EL (cell line): ENCODE measurements at regions not wholly inside any gene's neighbourhood (a gene's known extent, or its start where the extent isn't known, plus 50 kb on each side); places are given as distances from the start of the nearest gene placed in this dataset.
"Not testable (repeated sequence)": the region's sequence is repeated elsewhere in the genome, so short reads cannot be mapped to it uniquely, and the experiment has no call there.

Experiments used
- DNase-seq: peaks from one replicate; pipeline ENCODE4 v3.0.0-alpha.2; 2016

- no peak for DNase-seq
Observed at GRCh38 chrY:7308816-7309215, 397.3 kb upstream of the AMELY start.

GRCh38 chrY:7302306-7302705 lies 390.8 kb upstream of the AMELY start:
- no peak for DNase-seq

- no peak for DNase-seq
Observed at GRCh38 chrY:7299960-7300359, 388.4 kb upstream of the AMELY start.

- no peak for DNase-seq
Observed at GRCh38 chrY:7292113-7292512, 380.6 kb upstream of the AMELY start.

GRCh38 chrY:7289889-7290833 lies 378.6 kb upstream of the AMELY start:
- no peak for DNase-seq

GRCh38 chrY:7288611-7289010 lies 377.1 kb upstream of the AMELY start:
- DNase-seq: no peak

- not testable (repeated sequence) for DNase-seq
Observed at GRCh38 chrY:7287963-7288362, 376.4 kb upstream of the AMELY start.

- DNase-seq: no peak
Observed at GRCh38 chrY:7285388-7285787, 373.8 kb upstream of the AMELY start.

- no peak for DNase-seq
Observed at GRCh38 chrY:7283001-7283400, 371.4 kb upstream of the AMELY start.

GRCh38 chrY:7280151-7280740 lies 368.7 kb upstream of the AMELY start:
- not testable (repeated sequence) for DNase-seq

- DNase-seq: peak; percentile 18
Observed at GRCh38 chrY:7275751-7276150, 364.2 kb upstream of the AMELY start.

- no peak for DNase-seq
Observed at GRCh38 chrY:7275014-7275413, 363.5 kb upstream of the AMELY start.

GRCh38 chrY:7274369-7274913 lies 362.9 kb upstream of the AMELY start:
- peak; percentile 24 for DNase-seq

- peak; percentile 79 for DNase-seq
Observed at GRCh38 chrY:7273587-7274203, 362.1 kb upstream of the AMELY start.

- peak; percentile 54 for DNase-seq
Observed at GRCh38 chrY:7272556-7273195, 361.1 kb upstream of the AMELY start.

- no peak for DNase-seq
Observed at GRCh38 chrY:7263773-7264172, 352.2 kb upstream of the AMELY start.

GRCh38 chrY:7262531-7262930 lies 351.0 kb upstream of the AMELY start:
- no peak for DNase-seq

GRCh38 chrY:7261254-7261653 lies 349.7 kb upstream of the AMELY start:
- no peak for DNase-seq

GRCh38 chrY:7240101-7240500 lies 328.5 kb upstream of the AMELY start:
- no peak for DNase-seq

- DNase-seq: no peak
Observed at GRCh38 chrY:7211971-7212370, 300.4 kb upstream of the AMELY start.

GRCh38 chrY:7204456-7204855 lies 292.9 kb upstream of the AMELY start:
- no peak for DNase-seq

- no peak for DNase-seq
Observed at GRCh38 chrY:7182591-7182990, 271.0 kb upstream of the AMELY start.

GRCh38 chrY:7177631-7178030 lies 266.1 kb upstream of the AMELY start:
- peak; percentile 8 for DNase-seq
